Small intestine (tissue), 7 donors: ENCODE measurements at regions not wholly inside any gene's neighbourhood (a gene's known extent, or its start where the extent isn't known, plus 50 kb on each side); places are given as distances from the start of the nearest gene placed in this dataset.
"Not testable (repeated sequence)": the region's sequence is repeated elsewhere in the genome, so short reads cannot be mapped to it uniquely, and the experiment has no call there.

ENCODE experiments used
- DNase-seq, 2 donors: peaks; one replicate each; pipeline versions ENCODE4 v3.0.0 to v3.0.0-alpha.2; 2013
- FAIRE-seq: peaks from 2 replicates; lab custom pipeline; 2012; peaks lifted over from hg19 to GRCh38; lab: Jason Lieb, UNC
- H3K27ac ChIP-seq, 3 donors: one replicate each; pipeline ENCODE4 v1.5.1; 2013; ENCODE audit warnings: low read length in 2 of 3, mild to moderate bottlenecking in 2 of 3, control low read depth in 1 of 3, inconsistent platforms in 1 of 3, low read depth in 1 of 3, moderate library complexity in 1 of 3
- H3K27me3 ChIP-seq, 3 donors: one replicate each; pipeline ENCODE4 v1.6.1; 2013; ENCODE audit warnings: low read length in 3 of 3, inconsistent platforms in 1 of 3; ENCODE audit not compliant: control insufficient read depth in 3 of 3, insufficient read depth in 3 of 3
- H3K36me3 ChIP-seq, 3 donors: one replicate each; pipeline ENCODE4 v1.6.1; 2013; ENCODE audit warnings: low read length in 3 of 3, inconsistent platforms in 1 of 3, low read depth in 1 of 3, mild to moderate bottlenecking in 1 of 3, moderate library complexity in 1 of 3; ENCODE audit not compliant: control insufficient read depth in 3 of 3, insufficient read depth in 2 of 3
- H3K4me1 ChIP-seq, 3 donors: one replicate each; pipeline ENCODE4 v1.6.1; 2013; ENCODE audit warnings: low read length in 2 of 3, inconsistent platforms in 1 of 3, low read depth in 1 of 3, mild to moderate bottlenecking in 1 of 3, moderate library complexity in 1 of 3; ENCODE audit not compliant: control insufficient read depth in 3 of 3, insufficient read depth in 2 of 3
- H3K4me3 ChIP-seq, 3 donors: one replicate each; pipeline ENCODE4 v1.5.1; 2013; ENCODE audit warnings: low read length in 3 of 3, control low read depth in 1 of 3, inconsistent platforms in 1 of 3, low read depth in 1 of 3, mild to moderate bottlenecking in 1 of 3, moderate library complexity in 1 of 3
- H3K9me3 ChIP-seq, 2 donors: one replicate each; pipeline ENCODE4 v1.6.1; 2013; ENCODE audit warnings: low read depth in 1 of 2, low read length in 1 of 2; ENCODE audit not compliant: control insufficient read depth in 2 of 2, insufficient read depth in 1 of 2
- WGBS, 3 donors: extraction: QIAGEN DNeasy Blood & Tissue Kit; methylation state at CpG; one replicate each; pipeline ENCODE4 v1.1.7; 2013; 5-methylcytosine and 5-hydroxymethylcytosine counted together
- donor health status: healthy with polysubstance abuse.
- donor health status: control.
- donor health status: control.
- donor health status: Bipolar disorder and iron deficiency.
- donor health status: healthy.

DNA sequence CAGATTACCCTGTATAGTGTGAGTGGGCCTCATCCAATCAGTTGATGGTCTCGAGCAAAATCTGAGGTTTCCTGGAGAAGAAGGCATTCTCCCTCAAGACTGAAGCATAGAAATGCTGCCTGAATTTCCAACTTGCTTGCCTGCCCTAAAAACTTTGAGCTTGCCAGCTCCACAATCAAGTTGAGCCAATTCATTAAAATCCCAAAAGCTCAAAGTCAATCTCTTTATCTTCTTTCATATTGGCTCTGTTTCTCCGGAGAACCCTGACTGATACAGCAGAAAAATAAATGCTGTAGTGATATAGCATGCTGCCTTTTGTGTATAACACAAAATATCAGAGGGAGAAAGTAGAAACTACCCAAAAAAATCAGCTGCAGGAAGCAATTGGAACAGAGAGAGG is 72.5 kb upstream of the NMUR2 start:
- no peaks in the 10 kb centered on the region for H3K36me3 ChIP-seq
- no peak for DNase-seq
- H3K27ac ChIP-seq, result no peak overlapping the region
- H3K4me1 ChIP-seq, result no peaks in the 10 kb centered on the region
- no peak overlapping the region for H3K4me3 ChIP-seq
- WGBS, 3 donors, result 44 to 66% (median 60%) methylated on average over 2 of the region's 2 CpGs
- no peaks in the 10 kb centered on the region for H3K9me3 ChIP-seq
- FAIRE-seq, result no peak
- no peaks in the 10 kb centered on the region for H3K27me3 ChIP-seq

- FAIRE-seq, H3K4me1 ChIP-seq, H3K9me3 ChIP-seq, DNase-seq, H3K4me3 ChIP-seq, H3K27me3 ChIP-seq, H3K36me3 ChIP-seq, H3K27ac ChIP-seq: not testable (repeated sequence)
- 95 to 97% (median 96%) methylated on average over 26 to 35 of the region's 35 CpGs for WGBS, 3 donors
Observed at GRCh38 chr5:152479866-152480265, 74.8 kb upstream of the NMUR2 start.

DNA sequence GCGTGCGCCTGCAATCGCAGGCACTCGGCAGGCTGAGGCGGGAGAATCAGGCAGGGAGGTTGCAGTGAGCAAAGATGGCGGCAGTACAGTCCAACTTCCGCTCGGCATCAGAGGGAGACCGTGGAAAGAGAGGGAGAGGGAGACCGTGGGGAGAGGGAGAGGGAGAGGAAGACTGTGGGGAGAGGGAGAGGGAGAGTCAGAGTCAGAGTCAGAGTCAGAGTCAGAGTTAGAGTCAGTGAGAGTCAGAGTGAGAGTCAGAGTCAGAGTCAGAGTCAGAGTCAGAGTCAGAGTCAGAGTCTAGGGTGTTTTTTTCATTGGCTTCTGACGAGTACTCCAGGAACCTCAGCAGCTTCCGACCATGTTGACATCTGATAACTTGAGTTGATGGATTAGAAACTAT is 75.6 kb upstream of the NMUR2 start:
- not testable (repeated sequence) for H3K4me1 ChIP-seq, FAIRE-seq, H3K27me3 ChIP-seq, DNase-seq, H3K4me3 ChIP-seq, H3K9me3 ChIP-seq, H3K27ac ChIP-seq, H3K36me3 ChIP-seq
- 90 to 96% (median 94%) methylated on average over 12 of the region's 12 CpGs for WGBS, 3 donors

GRCh38 chr5:152487130-152487529 is 82.1 kb upstream of the NMUR2 start:
- Histone ChIP-seq H3K9me3 (no peaks in the 10 kb centered on the region), H3K4me1 (no peaks in the 10 kb centered on the region), H3K27me3 (no peaks in the 10 kb centered on the region), H3K36me3 (no peaks in the 10 kb centered on the region), H3K4me3 (no peak overlapping the region), H3K27ac (no peak overlapping the region)
- 72 to 85% (median 85%) methylated on average over 5 of the region's 5 CpGs for WGBS, 3 donors
- no peak for FAIRE-seq
- no peak for DNase-seq

- H3K27me3 ChIP-seq, result no peaks in the 10 kb centered on the region
- no peaks in the 10 kb centered on the region for H3K36me3 ChIP-seq
- H3K9me3 ChIP-seq, result no peaks in the 10 kb centered on the region
- 71 to 90% (median 76%) methylated on average over 2 of the region's 2 CpGs for WGBS, 3 donors
- FAIRE-seq, result no peak
- H3K4me3 ChIP-seq, result no peak overlapping the region
- H3K4me1 ChIP-seq, result no peaks in the 10 kb centered on the region
- no peak overlapping the region for H3K27ac ChIP-seq
- DNase-seq, result no peak
Observed at GRCh38 chr5:152488869-152489268, 83.8 kb upstream of the NMUR2 start.

GRCh38 chr5:152499814-152500535 is 94.9 kb upstream of the NMUR2 start:
- DNase-seq (no peak), FAIRE-seq (no peak)
- Histone ChIP-seq H3K36me3 (no peaks in the 10 kb centered on the region), H3K4me3 (no peak overlapping the region), H3K27me3 (no peaks in the 10 kb centered on the region), H3K4me1 (peaks cover 0 to 4% (median 0%) of the 10 kb centered on the region in 3 donors), H3K27ac (no peak overlapping the region), H3K9me3 (no peaks in the 10 kb centered on the region)
- WGBS, 3 donors, result 18 to 32% (median 26%) methylated on average over 4 of the region's 4 CpGs

GRCh38 chr5:152501294-152501693 is 96.2 kb upstream of the NMUR2 start:
- Histone ChIP-seq H3K27ac (no peak overlapping the region), H3K4me1 (peaks cover 0 to 4% (median 0%) of the 10 kb centered on the region in 3 donors), H3K9me3 (no peaks in the 10 kb centered on the region), H3K4me3 (no peak overlapping the region), H3K27me3 (no peaks in the 10 kb centered on the region), H3K36me3 (no peaks in the 10 kb centered on the region)
- FAIRE-seq, result no peak
- DNase-seq, result no peak
- 88 to 95% (median 91%) methylated on average over 2 of the region's 2 CpGs for WGBS, 3 donors

- H3K4me3 ChIP-seq, result no peak overlapping the region
- H3K4me1 ChIP-seq, result peaks cover 0 to 4% (median 0%) of the 10 kb centered on the region in 3 donors
- no peak overlapping the region for H3K27ac ChIP-seq
- 87 to 93% (median 90%) methylated on average over 3 of the region's 3 CpGs for WGBS, 3 donors
- FAIRE-seq, result no peak
- H3K27me3 ChIP-seq, result peaks cover 0 to 2% (median 0%) of the 10 kb centered on the region in 3 donors
- H3K9me3 ChIP-seq, result no peaks in the 10 kb centered on the region
- H3K36me3 ChIP-seq, result no peaks in the 10 kb centered on the region
- no peak for DNase-seq
Observed at GRCh38 chr5:152503206-152503605, 98.1 kb upstream of the NMUR2 start.
